Neural crest cell (in vitro differentiated cells): ENCODE measurements at regions not wholly inside any gene's neighbourhood (a gene's known extent, or its start where the extent isn't known, plus 50 kb on each side); places are given as distances from the start of the nearest gene placed in this dataset.

Experiments used
- DNase-seq: peaks from one replicate; pipeline ENCODE4 v3.0.0; 2021; ENCODE audit warnings: low read depth, mixed read lengths, low spot score
- H3K27ac Mint-ChIP-seq: one replicate; pipeline ENCODE4 v1.8.0; 2021; ENCODE audit warnings: mild to moderate bottlenecking, mixed read lengths; ENCODE audit not compliant: unreplicated experiment
- H3K27me3 Mint-ChIP-seq: 2 replicates; pipeline ENCODE4 v1.8.0; 2021; ENCODE audit warnings: low read depth, mild to moderate bottlenecking, mixed read lengths
- H3K36me3 Mint-ChIP-seq: 2 replicates; pipeline ENCODE4 v1.8.0; 2021; ENCODE audit warnings: low read depth, mild to moderate bottlenecking, mixed read lengths
- H3K4me1 Mint-ChIP-seq: 2 replicates; pipeline ENCODE4 v1.8.0; 2021; ENCODE audit warnings: mixed read lengths
- H3K4me3 Mint-ChIP-seq: one replicate; pipeline ENCODE4 v1.8.0; 2021; ENCODE audit warnings: mild to moderate bottlenecking, mixed read lengths
- H3K9me3 Mint-ChIP-seq: 2 replicates; pipeline ENCODE4 v1.8.0; 2021; ENCODE audit warnings: mixed read lengths
- TF ChIP-seq, protein P1 (sequence below): fragments of 200-600 bp; sonication (generic); conservative IDR thresholded peaks from 2 replicates; pipeline ENCODE4 v1.5.0; 2021; ENCODE audit warnings: antibody characterized with exemption, mild to moderate bottlenecking

- Mint-ChIP-seq H3K9me3 (peaks cover 11% of the 10 kb centered on the region), H3K27me3 (no peaks in the 10 kb centered on the region), H3K36me3 (peaks cover 7% of the 10 kb centered on the region), H3K4me1 (no peaks in the 10 kb centered on the region), H3K4me3 (no peak overlapping the region), H3K27ac (no peak overlapping the region)
- DNase-seq, result no peak
- TF ChIP-seq, protein P1, sequence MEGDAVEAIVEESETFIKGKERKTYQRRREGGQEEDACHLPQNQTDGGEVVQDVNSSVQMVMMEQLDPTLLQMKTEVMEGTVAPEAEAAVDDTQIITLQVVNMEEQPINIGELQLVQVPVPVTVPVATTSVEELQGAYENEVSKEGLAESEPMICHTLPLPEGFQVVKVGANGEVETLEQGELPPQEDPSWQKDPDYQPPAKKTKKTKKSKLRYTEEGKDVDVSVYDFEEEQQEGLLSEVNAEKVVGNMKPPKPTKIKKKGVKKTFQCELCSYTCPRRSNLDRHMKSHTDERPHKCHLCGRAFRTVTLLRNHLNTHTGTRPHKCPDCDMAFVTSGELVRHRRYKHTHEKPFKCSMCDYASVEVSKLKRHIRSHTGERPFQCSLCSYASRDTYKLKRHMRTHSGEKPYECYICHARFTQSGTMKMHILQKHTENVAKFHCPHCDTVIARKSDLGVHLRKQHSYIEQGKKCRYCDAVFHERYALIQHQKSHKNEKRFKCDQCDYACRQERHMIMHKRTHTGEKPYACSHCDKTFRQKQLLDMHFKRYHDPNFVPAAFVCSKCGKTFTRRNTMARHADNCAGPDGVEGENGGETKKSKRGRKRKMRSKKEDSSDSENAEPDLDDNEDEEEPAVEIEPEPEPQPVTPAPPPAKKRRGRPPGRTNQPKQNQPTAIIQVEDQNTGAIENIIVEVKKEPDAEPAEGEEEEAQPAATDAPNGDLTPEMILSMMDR, result no peak
Measured at GRCh38 chr21:26293141-26293946, 122.8 kb upstream of the APP start.

DNA sequence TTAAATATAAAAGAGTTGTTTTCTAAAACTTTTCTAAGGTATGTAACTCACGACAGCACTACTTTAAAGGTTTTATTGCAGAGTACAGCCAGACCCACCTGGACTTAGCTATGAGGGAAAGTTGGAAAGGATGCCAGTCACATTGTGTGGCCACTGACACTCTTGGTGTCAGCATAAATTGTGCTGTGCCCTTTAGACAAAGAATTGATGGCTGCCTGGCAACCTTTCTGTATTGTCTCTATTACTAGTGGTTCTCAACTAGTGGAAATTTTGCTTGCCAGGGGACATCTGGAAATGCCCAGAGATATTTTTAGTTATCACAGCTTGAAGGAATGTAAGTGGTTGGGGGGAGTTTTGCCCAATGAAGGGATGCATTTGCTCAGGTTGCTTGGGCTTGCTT lies 117.5 kb upstream of the APP start:
- TF ChIP-seq, protein P1, result no peak

DNA sequence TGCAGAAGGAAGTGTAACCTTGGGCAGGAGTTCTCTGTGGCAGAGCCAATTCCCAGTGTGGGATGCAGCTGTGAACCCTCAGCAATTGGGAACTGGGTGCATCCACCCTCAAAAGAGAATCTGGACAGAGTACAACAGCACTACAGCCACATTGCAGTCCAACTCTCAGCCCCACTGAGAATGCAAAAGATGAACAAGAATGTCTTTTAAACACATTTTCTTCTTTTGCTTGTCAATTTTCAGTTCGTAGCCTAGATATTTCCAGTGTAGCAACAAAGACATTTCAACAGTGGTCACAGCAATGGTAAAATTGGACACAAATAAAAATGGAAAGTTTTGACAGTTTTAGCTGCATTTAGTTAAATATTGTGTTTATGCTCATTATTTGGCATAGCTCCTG lies 114.0 kb upstream of the APP start:
- H3K27me3 Mint-ChIP-seq, result no peaks in the 10 kb centered on the region
- no peak overlapping the region for H3K4me3 Mint-ChIP-seq
- H3K36me3 Mint-ChIP-seq, result no peaks in the 10 kb centered on the region
- H3K9me3 Mint-ChIP-seq, result peaks cover 2% of the 10 kb centered on the region
- no peak overlapping the region for H3K27ac Mint-ChIP-seq
- peaks cover 12% of the 10 kb centered on the region for H3K4me1 Mint-ChIP-seq
- DNase-seq, result no peak
- TF ChIP-seq, protein P1, result no peak

More for the DNA sequence above, 117.5 kb upstream of the APP start:
- H3K36me3 Mint-ChIP-seq, result no peaks in the 10 kb centered on the region
- no peak overlapping the region for H3K4me3 Mint-ChIP-seq
- no peak for DNase-seq
- H3K27me3 Mint-ChIP-seq, result no peaks in the 10 kb centered on the region
- H3K4me1 Mint-ChIP-seq, result no peaks in the 10 kb centered on the region
- H3K27ac Mint-ChIP-seq, result no peak overlapping the region
- no peaks in the 10 kb centered on the region for H3K9me3 Mint-ChIP-seq

GRCh38 chr21:26282058-26282457 lies 111.5 kb upstream of the APP start:
- Mint-ChIP-seq H3K27me3 (no peaks in the 10 kb centered on the region), H3K4me1 (peaks cover 12% of the 10 kb centered on the region), H3K27ac (no peak overlapping the region), H3K4me3 (no peak overlapping the region), H3K9me3 (peaks cover 2% of the 10 kb centered on the region), H3K36me3 (peaks cover 3% of the 10 kb centered on the region)
- DNase-seq, result no peak
- TF ChIP-seq, protein P1, result no peak

- no peak overlapping the region for H3K27ac Mint-ChIP-seq
- peaks cover 12% of the 10 kb centered on the region for H3K4me1 Mint-ChIP-seq
- DNase-seq, result no peak
- TF ChIP-seq, protein P1, result no peak
- peaks cover 4% of the 10 kb centered on the region for H3K9me3 Mint-ChIP-seq
- H3K36me3 Mint-ChIP-seq, result peaks cover 3% of the 10 kb centered on the region
- H3K27me3 Mint-ChIP-seq, result no peaks in the 10 kb centered on the region
- no peak overlapping the region for H3K4me3 Mint-ChIP-seq
Measured at GRCh38 chr21:26281506-26281905, 110.9 kb upstream of the APP start.
